ENCODE measurements at regions not wholly inside any gene's neighbourhood (a gene's known extent, or its start where the extent isn't known, plus 50 kb on each side); places are given as distances from the start of the nearest gene placed in this dataset.
A peak's percentile ranks its signal among the peaks of the same experiment; 100 is the strongest.

DNA sequence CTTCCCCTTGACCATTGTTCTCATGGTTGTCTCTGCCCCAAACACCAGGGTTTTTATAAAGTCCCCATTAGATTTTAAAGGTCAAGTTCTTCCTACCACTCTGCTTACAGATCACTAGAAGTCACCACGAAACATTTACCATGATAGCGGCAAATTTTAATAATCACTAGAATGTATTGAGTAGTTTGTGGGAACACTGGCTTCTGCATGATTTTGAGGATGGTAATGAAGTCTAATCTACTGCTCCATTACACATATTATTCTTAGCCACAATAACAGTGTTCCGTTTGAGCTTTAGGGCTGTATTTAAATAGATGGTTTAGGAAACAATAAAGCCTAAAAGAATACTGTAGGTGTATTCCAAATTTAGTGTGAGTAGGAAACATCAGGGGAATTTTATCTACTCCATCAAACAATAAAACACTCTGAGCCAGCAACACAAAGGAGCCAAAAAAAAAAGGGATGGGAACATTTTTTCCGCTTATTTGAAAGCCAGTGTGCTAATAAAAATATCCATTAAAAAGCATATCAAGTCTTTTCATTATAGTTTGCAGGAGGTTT is 49.7 kb downstream of the KLF12 start:
- DNase-seq: no peak

DNA sequence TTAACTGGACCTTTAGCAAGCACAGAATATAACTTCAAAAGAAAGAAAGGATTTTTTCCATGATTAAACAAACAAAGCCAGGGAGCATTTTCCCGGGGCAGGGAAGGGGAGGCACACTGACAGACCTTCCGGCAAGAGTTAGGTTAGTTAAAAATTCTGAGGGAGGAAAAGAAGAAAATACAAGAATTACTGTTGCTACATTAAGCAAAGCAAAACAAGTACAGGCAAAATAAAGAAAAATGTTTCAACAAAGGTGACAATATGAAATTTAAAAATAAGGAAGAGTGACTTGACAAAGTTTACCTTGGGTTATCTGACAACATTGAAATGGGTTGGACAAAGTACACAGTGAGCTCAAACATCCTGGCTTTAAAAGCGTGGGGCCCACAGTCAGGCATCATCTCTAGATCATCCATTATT is 51.5 kb downstream of the KLF12 start:
- no peak for DNase-seq

DNA sequence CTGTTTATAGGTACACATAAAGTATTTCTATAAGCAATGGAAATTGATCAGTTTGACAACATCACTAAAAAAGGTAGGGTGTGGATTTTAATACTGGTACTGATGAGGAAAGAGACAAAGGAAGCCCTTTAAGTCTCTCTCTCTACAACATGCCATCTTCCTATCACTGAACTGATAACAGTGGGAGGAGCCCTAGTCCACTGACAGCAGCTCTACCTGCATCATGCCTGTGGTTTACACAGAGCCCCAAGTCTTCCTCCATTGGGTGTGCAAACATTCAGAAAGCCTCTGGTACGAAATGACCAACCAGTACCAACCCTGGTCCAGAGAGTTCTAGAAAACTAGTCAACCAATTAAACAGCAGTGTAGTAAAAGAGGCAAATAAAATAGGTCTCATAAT is 53.4 kb downstream of the KLF12 start:
- DNase-seq: no peak

DNA sequence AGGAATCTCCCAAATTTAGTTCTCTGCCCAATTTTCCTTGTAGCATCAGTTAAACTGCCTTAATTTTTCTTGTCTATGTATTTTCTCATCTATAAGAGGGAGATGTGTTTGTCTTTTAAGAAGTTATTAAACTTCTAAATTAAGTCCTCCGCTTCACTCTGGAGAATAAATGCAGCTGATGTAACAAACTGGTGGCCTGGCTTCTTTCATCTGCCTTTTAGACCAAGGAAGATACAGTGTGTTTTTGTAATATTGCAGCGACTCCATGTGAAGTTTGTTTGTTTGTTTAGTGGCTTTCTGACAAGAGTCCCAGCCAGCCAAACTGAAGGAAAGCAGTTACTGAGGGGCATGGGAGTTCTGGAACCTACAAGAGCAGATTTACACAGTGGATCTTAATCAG is 56.4 kb downstream of the KLF12 start:
- no peak for DNase-seq

DNA sequence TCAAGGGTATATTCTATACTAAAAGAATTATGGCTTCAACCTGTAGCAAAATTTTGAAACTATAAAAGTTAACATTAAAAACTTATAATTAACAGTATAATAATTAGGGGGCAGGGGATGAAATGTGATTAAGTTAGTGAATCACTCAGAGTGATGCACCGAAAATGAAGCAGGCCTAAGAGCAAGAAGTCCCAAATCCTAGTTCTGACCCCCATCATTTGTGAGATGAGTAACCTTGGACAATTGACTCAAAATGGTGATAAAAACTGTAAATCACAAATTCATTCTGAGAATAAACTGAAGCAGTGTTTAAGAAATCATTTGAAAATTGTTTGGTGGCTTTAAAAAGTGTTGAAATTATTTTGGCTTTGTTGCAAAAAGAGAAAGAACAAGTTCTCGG is 56.8 kb downstream of the KLF12 start:
- no peak for DNase-seq

DNA sequence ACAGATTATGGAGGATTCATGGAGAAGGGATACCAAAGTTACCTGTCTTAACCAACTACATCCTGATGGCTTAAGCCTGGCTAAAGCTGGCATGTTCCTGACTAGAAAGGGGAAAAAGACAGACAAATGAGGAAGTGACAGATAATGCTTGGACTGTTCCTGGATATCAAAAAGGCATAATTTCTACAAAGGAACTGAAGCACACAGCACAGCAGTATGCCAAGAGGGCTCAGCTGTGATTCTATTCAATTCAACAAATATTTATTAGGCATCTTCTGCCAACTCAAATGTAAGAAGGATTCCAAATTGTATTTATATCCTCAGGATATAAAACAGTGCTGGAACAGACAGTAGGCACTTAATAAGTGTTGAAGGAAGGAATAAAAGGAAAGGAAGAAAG is 59.5 kb downstream of the KLF12 start:
- DNase-seq: no peak

DNA sequence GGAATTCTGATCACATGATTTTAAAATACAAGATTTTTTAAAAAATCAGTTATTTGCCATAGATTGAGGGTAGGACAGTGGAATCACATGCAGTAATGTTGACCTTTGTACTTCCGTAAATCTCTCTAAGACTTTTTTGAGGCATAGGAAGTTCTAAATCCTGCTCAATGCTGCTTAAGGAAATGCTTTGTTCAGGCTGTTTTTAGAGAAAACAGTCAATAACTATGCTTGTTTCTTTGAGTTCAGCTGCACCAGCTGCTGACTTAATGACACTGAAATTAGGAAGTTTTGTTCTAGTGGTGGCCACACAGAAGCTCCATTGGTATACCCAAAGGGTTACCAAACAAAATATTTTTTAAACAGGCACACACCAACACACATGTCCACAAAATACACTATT is 60.9 kb downstream of the KLF12 start:
- no peak for DNase-seq

DNA sequence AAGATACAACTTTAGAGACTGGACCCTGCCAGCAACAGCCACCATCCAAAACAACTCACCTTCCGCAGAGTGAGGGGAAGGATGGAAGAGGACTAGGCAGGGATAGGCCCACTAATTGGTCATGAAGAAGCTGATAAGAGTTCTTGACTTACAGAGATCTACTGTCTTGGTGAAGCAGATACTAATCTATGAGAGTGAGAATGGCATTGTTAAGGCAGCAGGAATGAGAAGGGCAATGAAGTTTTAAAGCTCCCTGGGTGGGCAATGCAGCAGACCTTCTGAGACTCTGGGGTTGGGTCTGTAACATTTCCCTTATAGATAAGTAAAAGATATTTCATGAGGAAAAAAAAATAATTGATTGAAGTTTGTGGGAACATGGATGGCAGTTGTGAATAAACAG is 63.7 kb downstream of the KLF12 start:
- no peak for DNase-seq

DNA sequence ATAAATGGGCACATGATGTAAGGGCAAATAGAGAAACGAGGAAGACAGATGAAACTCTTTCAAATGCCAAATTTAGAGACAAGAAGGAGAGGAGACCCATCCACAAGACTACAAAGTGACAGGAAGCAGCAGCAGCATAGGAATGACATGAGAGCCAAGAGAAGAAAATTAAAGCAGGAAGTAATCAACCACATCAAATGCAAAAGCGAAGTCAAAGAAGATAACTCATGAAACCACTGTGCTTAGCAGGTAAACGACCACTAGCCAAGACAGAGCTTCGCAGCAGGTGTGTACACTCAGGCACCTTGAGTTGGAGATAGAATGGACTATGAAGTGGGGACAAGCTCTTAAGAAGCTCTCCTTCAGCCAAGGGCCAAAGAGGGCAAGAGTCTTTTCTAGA is 64.1 kb downstream of the KLF12 start:
- DNase-seq: peak; percentile 13

DNA sequence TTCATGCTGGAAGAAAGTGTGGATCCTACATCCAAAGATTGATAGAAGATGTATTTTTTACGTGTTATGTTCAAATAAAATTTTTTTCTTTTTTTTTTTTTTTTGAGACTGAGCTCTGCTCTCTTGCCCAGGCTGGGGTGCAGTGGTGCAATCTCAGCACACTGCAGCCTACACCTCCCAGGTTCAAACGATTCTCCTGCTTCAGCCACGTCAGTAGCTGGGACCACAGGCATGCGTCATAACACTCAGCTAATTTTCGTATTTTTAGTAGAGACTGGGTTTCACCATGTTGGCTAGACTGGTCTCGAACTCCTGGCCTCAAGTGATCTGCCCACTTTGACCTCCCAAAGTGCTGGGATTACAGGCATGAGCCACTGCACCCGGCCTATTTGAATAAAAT is 65.7 kb downstream of the KLF12 start:
- peak; percentile 30 for DNase-seq

DNA sequence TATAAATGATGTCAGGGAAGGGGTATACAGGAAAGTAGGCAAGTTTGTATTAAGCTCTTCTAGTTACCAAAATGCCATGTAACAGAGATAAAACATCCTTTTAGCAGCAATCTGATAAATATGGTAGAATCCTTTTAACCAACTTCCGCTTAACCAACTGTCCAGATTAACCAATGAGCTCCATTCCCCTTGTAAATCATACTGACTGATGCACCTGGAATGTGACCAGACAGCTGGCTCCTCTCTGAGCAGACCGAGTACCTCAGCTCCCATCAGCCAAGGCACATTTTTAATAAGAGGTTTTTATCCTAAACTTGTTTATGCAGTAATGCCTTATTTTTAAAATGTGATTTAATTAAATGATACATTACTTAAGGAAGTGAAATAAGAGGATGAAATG is 66.4 kb downstream of the KLF12 start:
- no peak for DNase-seq

DNA sequence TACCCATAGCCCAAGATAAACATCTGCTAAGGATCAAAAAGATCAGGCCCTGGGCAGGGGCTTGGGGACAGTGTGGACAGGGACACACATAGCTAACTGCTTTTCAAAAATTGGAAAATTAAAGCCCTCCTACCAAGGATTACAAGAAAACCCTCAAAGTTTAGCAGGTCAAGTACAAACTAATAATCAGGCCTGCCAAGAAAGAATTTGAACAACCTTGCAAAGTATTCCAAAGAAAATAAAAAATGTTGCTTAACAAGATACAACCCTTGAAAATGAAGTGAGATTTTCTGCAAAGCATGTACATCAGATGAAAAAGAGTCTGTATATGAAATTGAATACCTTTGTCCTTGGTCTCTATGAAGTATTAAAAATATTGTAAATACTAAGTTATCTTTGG is 67.3 kb downstream of the KLF12 start:
- DNase-seq: no peak

DNA sequence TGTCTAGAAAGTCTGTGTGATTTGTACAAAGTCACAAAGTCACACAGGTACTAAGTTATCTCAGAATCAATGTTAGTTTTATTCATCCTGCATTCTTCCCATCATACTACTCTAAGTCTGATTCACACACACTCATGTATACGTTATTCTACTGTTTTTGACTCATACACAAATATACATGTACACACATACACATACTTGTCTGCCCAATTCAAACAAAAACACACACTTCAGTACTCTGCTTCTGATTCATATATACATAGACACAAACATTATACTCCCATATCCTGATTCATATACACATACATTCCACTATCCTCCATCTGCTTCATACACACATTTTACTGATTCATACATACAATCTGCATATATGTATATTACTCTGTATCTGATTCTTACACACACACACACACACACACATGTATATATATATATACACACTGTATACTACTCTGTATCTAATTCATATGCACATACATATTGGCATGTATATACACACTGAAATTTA is 69.3 kb downstream of the KLF12 start:
- DNase-seq: no peak

DNA sequence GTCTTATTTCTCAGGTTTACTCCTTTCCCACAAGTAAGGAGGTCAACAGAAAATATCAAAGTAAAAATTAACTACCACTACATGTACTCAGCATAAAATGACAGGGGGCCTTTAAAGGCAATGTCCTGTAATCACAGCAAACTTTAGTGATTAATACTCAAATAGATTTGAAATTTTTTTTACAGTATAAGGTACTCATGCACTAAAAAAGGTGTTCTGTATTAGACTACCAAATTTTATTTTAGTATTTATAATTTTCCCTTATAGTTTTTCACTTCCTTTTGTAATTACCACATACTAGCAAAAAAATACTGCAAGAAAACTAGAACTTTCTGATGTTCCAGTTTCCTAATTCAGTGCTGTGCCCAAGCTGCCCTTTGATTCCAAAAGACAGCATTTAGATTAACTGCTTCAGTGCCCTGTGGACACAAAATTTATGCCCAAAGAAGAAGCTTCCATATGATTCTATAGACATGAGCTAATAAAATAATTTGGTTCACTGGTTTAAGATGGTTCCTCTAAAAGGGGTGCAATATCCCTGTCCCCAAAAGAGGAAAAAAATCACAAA is 70.6 kb downstream of the KLF12 start:
- DNase-seq: no peak

DNA sequence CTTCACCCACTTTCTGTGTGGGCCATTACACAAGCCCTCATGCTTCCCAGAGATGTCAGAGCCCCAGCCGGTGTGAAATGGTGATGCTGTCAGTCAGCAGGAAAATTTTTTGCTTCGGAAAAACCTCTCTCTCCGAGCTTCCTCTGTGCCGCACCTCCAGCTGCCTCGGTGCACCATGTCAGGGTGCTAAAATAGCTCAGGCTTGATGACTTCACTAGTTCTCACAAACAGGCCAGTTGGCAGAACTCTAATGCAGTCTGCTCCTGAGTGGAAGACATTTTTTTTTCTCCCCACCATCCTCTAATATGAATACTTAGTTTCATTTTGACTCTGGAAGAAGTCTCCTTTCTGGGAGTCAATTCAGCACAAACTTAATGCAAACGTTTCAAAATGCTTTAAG is 71.3 kb downstream of the KLF12 start:
- peak; percentile 53 for DNase-seq

DNA sequence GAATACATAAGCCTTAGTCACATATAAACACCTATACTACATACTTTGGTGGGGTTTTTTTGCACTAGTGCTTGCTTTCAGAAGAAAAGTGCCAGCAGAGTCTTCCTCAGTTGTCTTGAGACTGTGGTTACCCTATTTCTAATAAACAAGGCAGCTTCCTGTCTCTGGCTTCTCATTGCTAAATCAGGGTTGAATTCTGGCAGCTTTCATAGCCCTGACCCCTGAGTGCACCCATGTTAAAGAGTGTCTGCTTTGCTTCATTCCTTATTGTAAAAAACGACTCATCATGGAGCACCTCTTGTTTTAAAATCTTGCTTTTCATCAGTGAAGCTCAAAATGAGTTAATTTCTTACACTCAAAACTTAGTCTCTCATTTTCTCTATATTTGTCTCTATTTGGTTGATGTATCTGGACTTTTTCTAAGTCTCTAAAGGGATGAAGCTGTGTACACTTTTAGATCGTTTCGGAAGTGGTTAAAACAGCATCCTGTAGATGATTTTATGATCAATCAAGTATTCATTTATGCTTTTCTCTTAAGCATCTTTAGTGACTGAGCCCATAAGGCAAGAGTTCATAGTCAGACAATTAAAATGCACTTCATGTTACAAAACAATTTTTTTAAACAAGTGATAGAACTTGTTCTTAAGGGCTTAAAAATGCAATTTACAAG is 72.1 kb downstream of the KLF12 start:
- DNase-seq: no peak

DNA sequence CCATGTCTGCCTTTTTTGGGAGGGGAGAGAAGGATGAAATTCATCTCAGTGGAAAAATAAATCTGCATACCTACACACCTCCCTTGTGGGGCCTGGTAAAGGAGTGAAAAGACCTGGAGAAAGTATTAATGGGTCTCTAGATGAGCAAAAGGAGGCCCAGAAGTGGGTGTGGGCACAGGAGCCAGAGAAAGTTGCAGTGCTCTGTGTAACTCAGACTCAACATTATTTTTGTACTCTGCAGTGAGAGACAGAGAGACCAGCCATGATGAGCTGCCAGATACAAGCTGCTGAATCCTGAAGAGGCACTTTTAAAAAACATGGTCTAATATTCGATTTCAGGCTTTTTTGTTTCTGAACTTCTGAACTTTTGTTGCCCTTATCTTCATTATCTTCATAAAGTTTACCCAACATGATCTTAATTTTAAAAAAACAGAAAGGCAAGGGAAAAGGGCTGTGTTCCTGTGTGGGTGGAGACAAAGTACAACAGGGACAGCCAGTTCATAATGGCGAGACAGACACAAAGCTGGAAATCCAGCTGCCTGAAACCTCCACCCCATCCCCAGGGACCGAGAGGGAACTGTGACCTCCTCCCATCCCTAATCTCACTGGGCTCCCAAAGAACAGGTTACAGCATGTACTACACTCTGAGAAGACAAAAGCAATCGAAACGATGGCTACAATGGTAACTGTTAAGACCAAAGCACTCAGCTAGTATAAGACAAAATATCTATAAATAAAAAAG is 77.2 kb downstream of the KLF12 start:
- DNase-seq: no peak

DNA sequence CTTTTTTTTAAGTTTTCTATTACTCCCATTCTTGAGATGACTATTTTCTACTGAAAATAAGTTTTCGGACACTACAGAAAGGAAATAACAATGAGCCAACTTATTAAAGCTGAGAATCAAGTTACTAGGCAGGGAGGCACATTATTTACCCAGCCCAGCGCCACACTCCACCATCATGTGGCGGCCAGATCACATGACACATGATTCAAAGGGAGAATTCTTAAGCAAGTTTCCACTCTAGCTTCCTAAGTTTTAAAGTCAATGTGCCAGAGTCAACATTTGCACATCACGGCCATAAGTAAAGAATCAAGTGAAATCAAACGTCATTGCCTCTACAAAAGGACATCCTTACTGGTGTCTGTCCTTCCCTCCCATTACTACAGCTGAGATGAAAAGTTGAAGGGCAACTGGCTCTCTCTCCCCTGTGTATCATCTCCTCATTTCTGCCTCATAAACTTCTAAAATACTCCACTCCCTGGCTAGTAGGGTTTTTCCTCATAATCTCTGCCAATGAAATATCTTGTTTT is 81.7 kb downstream of the KLF12 start:
- DNase-seq: peak; percentile 24

DNA sequence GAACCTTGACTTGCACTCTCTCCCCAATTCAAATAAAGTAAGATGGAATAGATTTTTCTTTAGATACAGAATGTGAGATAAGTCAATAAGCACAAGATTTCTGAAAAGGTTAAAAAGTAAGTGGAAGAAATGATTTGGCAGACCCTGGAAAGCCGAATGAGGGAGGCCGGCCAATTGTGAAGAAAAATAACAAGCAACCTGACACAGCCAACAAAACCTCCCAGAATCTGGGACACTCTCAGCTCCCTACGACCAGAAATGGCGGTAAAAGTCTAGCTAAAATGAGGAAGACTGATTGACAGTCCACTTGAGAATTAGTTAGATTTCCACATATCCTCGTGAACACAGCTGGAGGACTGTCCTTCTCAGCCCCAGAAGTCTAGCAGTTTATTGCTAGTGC is 85.4 kb downstream of the KLF12 start:
- DNase-seq: no peak

DNA sequence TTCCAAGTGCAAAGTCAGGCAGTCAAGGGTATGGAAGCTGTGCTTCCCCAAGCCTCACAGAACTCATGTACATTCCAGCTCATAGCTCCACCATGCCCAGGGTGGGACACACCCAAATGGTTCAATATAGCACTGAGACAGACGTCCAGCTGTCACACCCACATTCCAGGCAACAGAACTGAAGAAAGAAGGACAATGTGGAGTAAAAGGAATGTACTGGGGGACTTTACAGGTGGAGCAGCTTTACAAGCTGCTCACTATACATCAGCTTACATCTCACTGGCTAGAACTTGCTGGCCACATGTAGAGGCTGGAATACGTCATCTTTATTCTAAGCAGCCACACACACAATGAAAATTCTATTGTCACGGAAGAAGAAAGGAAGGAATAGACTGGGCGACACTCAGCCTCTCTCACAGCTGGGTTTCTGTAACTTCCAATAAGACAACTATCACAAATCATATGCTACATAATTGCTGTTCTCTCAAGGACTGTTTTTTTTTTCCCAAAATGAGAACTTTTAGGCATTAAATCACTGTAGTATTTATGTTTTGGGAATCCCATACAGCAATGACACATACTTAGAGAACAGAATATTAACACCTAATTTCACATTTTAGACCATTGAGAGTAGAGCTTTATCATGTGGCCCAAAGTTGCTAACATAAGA is 86.1 kb downstream of the KLF12 start:
- no peak for DNase-seq

DNA sequence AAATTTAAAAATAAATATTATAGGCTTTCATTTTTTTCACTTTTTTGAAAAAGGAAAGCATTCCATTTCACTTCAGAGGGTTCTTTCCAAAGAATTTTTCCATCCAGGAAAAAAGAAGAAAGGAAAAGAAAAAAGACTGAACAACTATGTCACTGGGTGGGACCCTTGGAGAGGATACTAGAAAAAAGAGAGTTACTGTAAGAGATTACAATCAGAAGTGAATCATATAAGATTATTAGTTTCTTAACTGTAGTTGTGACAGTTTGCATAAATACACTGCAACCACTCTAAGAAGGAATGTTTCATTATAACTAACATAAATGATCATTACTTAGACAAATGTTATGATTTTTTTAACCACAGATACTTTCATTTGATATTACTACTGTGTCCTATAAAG is 87.8 kb downstream of the KLF12 start:
- DNase-seq: no peak

DNA sequence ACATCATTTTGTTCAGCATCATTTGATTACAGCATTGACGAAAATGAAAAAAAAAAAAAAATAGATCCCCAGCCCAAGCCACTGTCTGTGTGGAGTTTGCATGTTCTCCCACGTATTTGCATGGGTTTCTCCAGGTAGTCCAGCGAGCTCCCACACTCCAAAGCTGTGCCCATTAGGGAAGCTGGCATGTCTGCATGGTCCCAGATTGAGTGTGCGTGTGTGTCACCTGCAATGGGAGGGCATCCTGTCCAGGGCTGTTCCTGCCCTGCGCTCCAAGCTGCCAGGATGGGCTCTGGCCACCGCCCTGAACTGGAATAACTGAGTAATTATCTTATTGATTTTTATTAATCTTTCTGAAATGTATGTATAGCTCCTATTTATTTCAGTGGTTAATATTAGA is 88.6 kb downstream of the KLF12 start:
- no peak for DNase-seq

DNA sequence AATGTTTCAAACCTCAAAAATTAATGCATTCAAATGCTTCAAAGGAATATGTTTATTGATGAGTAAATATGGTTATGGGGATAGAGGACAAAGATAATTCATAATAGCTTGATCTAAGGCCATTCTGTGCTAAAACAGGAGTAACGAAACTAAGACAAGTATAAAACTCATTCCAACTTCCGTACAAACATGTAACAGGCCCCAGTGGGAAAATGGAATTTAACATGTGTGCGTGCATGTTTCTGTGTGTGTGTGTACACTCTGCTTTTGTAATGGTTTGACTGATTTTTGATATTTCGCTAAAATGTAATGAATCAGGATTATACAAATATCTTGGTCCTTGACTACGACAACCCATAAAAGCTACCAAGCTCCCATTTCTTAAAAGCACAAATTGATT is 91.0 kb downstream of the KLF12 start:
- DNase-seq: no peak
